ENCODE measurements at regions not wholly inside any gene's neighbourhood (a gene's known extent, or its start where the extent isn't known, plus 50 kb on each side); places are given as distances from the start of the nearest gene placed in this dataset.

DNA sequence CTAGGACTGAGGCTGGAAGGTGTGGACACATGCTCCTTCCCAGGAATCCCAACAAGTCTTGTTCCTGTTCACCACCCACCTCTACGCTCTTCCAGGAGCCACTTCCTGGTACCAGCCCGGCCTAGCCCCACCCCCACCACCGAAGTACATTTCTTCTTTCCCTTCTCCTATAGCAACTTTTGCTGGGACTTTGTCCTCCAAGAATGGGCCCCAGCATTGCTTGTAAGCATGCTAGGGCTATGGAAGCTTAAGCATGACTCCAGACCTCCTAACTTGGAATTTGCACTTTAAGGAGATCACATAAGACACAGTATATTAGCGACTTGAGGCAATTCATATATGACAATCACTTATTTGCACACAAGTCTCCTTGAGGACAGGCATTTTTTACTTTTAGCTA is 462.0 kb upstream of the ARID1B start:
- TF ChIP-seq POLR2A (IDR thresholded peaks at IDR 0.05) (no peak), CTCF (IDR thresholded peaks at IDR 0.05) (no peak), POLR2AphosphoS5 (IDR thresholded peaks at IDR 0.05) (no peak), EP300 (IDR thresholded peaks at IDR 0.05) (no peak)

All from stomach (tissue), 4 donors.